PC-9 (cell line): ENCODE measurements at regions not wholly inside any gene's neighbourhood (a gene's known extent, or its start where the extent isn't known, plus 50 kb on each side); places are given as distances from the start of the nearest gene placed in this dataset.

Experiments used
- BruUV-seq: library from RNA; stranded (reverse); fragments of 400-500 nt; replicated peaks from 2 replicates; lab custom pipeline; 2021; lab: Mats Ljungman, UMichigan
- CTCF ChIA-PET: fragments of 300-600 bp; sonication (Branson Sonifier 250); formaldehyde crosslinking; loops from one replicate; lab custom pipeline; 2022; ENCODE audit warnings: antibody characterized with exemption; lab: Charles Lee
- POLR2A ChIA-PET: fragments of 300-600 bp; sonication (Branson Sonifier 250); formaldehyde crosslinking; loops from one replicate; lab custom pipeline; 2022; ENCODE audit warnings: antibody characterized with exemption; ENCODE audit not compliant: unreplicated experiment; lab: Charles Lee
- DNase-seq, 2 experiments: peaks; one replicate each; pipeline versions ENCODE4 v3.0.0 to v3.0.0-alpha.2; 2015 to 2022; ENCODE audit warnings: mixed read lengths in 1 of 2
- H2AFZ ChIP-seq: fragments of 200-600 bp; sonication (generic); 2 replicates; pipeline ENCODE4 v1.8.1; 2017; ENCODE audit warnings: antibody characterized with exemption
- H3F3A ChIP-seq: fragments of 200-600 bp; sonication (generic); 2 replicates; pipeline ENCODE4 v1.8.1; 2017; ENCODE audit warnings: antibody characterized with exemption, mild to moderate bottlenecking, low read depth; ENCODE audit not compliant: insufficient read depth
- H3K27ac ChIP-seq: fragments of 200-600 bp; sonication (generic); 2 replicates; pipeline ENCODE4 v1.6.1; 2016; ENCODE audit warnings: mixed run types
- H3K27me3 ChIP-seq: fragments of 200-600 bp; sonication (generic); 2 replicates; pipeline ENCODE4 v1.6.1; 2016; ENCODE audit warnings: low read depth, mixed run types; ENCODE audit not compliant: insufficient read depth
- H3K36me3 ChIP-seq: fragments of 200-600 bp; sonication (generic); 2 replicates; pipeline ENCODE4 v1.6.1; 2016; ENCODE audit warnings: low read depth, mixed run types
- H3K4me1 ChIP-seq: fragments of 200-600 bp; sonication (generic); replicated peaks from 2 replicates; pipeline ENCODE4 v1.6.1; 2016; ENCODE audit warnings: mixed run types; ENCODE audit not compliant: insufficient read depth
- H3K4me2 ChIP-seq: fragments of 200-600 bp; sonication (generic); 2 replicates; pipeline ENCODE4 v1.6.1; 2017; ENCODE audit warnings: mixed run types
- H3K4me3 ChIP-seq: fragments of 200-600 bp; sonication (generic); 2 replicates; pipeline ENCODE4 v1.6.1; 2016; ENCODE audit warnings: mixed run types
- H3K79me2 ChIP-seq: fragments of 200-600 bp; sonication (generic); 2 replicates; pipeline ENCODE4 v1.6.1; 2017; ENCODE audit warnings: low read depth, mixed run types
- H3K9me2 ChIP-seq: fragments of 200-600 bp; sonication (generic); 2 replicates; pipeline ENCODE4 v1.8.1; 2017; ENCODE audit warnings: mild to moderate bottlenecking; ENCODE audit not compliant: insufficient read depth
- H3K9me3 ChIP-seq: fragments of 200-600 bp; sonication (generic); 2 replicates; pipeline ENCODE4 v1.8.1; 2016; ENCODE audit warnings: low read depth; ENCODE audit not compliant: insufficient read depth
- H4K20me1 ChIP-seq: fragments of 200-600 bp; sonication (generic); 2 replicates; pipeline ENCODE4 v1.8.1; 2017; ENCODE audit not compliant: insufficient read depth
- CTCF ChIP-seq: fragments of 200-600 bp; sonication (generic); conservative IDR thresholded peaks from 2 replicates; pipeline ENCODE4 v1.6.1; 2017; ENCODE audit warnings: mixed run types, antibody characterized with exemption, mild to moderate bottlenecking, moderate library complexity
- EZH2 ChIP-seq: fragments of 200-600 bp; sonication (generic); IDR thresholded peaks from 2 replicates; pipeline ENCODE4 v1.8.0; 2017; ENCODE audit warnings: antibody characterized with exemption, low read depth
- intact Hi-C: fragments of 100-400 bp; cut with micrococcal nuclease; formaldehyde crosslinking; loops from one replicate; pipeline ENCODE4 v1.10.0; 2022; ENCODE audit not compliant: unreplicated experiment

- Histone ChIP-seq H3K36me3 (no peaks in the 10 kb centered on the region), H3K27ac (no peak overlapping the region), H3K4me2 (no peak overlapping the region), H3F3A (no peaks in the 10 kb centered on the region), H3K27me3 (no peaks in the 10 kb centered on the region), H2AFZ (no peak overlapping the region), H3K9me2 (no peaks in the 10 kb centered on the region), H3K79me2 (no peaks in the 10 kb centered on the region), H4K20me1 (no peaks in the 10 kb centered on the region), H3K4me1 (no peaks in the 10 kb centered on the region), H3K9me3 (no peaks in the 10 kb centered on the region), H3K4me3 (no peak overlapping the region)
- ChIA-PET CTCF (no interaction called here), POLR2A (no interaction called here)
- no peak for DNase-seq
- no TSS peak for BruUV-seq
- intact Hi-C loops = no loop called here
- no peak for TF ChIP-seq EZH2
- no peak for TF ChIP-seq CTCF
Observed at GRCh38 chr10:7507887-7508726, 97.3 kb upstream of the SFMBT2 start.

GRCh38 chr10:7506571-7506970 lies 95.7 kb upstream of the SFMBT2 start:
- Histone ChIP-seq H3K27me3 (peaks cover 5% of the 10 kb centered on the region; the same call in 1 of the 2 replicates), H2AFZ (no peak overlapping the region), H3K9me2 (no peaks in the 10 kb centered on the region), H3K36me3 (no peaks in the 10 kb centered on the region), H3K4me3 (no peak overlapping the region), H4K20me1 (no peaks in the 10 kb centered on the region), H3K27ac (no peak overlapping the region), H3K4me2 (no peak overlapping the region), H3F3A (no peaks in the 10 kb centered on the region), H3K9me3 (no peaks in the 10 kb centered on the region), H3K79me2 (no peaks in the 10 kb centered on the region), H3K4me1 (no peaks in the 10 kb centered on the region)
- intact Hi-C loops = no loop called here
- no TSS peak for BruUV-seq
- DNase-seq = no peak
- ChIA-PET CTCF (no interaction called here), POLR2A (no interaction called here)
- TF ChIP-seq CTCF = no peak
- no peak for TF ChIP-seq EZH2

DNA sequence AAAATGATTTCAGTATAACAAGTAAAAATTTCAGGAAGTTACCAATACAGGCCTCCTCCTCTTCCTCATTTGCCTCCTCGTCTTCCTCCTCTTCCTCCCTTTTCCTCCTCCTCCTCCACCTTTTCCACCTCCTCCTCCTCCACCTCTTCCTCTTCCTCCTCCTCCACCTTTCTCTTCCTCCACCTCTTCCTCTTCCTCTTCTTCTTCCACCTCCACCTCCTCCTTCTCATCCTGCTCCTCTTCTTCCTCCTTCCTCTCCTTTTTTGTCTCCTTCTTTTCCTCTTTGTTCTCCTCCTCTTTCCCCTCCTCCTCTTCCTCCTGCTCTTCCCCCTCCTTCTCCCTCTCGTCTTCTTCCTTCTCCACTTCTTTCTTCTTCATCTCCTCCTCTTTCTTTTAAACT lies 94.4 kb upstream of the SFMBT2 start:
- Histone ChIP-seq H4K20me1 (no peaks in the 10 kb centered on the region), H3K9me3 (no peaks in the 10 kb centered on the region), H3K4me2 (no peak overlapping the region), H3K79me2 (no peaks in the 10 kb centered on the region), H3K4me1 (no peaks in the 10 kb centered on the region), H2AFZ (no peak overlapping the region), H3K27me3 (peaks cover 12% of the 10 kb centered on the region), H3K9me2 (no peaks in the 10 kb centered on the region), H3K27ac (no peak overlapping the region), H3K36me3 (no peaks in the 10 kb centered on the region), H3K4me3 (no peak overlapping the region), H3F3A (no peaks in the 10 kb centered on the region)
- POLR2A ChIA-PET = no interaction called here
- TF ChIP-seq EZH2 = no peak
- no peak for TF ChIP-seq CTCF
- BruUV-seq = no TSS peak
- CTCF ChIA-PET = no interaction called here
- DNase-seq = no peak
- intact Hi-C loops = no loop called here
